Endothelial cell of umbilical vein (primary cell): ENCODE measurements at regions not wholly inside any gene's neighbourhood (a gene's known extent, or its start where the extent isn't known, plus 50 kb on each side); places are given as distances from the start of the nearest gene placed in this dataset.

Source experiments
- BruUV-seq: library from RNA; stranded (reverse); fragments of 400-500 nt; replicated peaks from 2 replicates; lab custom pipeline; 2021; lab: Mats Ljungman, UMichigan
- CTCF ChIA-PET: fragments of 300-600, 350-600 bp; sonication (Branson Sonifier 250); formaldehyde crosslinking; loops from one replicate; lab custom pipeline; 2021; ENCODE audit warnings: antibody characterized with exemption, inconsistent platforms; lab: Charles Lee
- POLR2A ChIA-PET: fragments of 300-600, 350-600 bp; sonication (Branson Sonifier 250); formaldehyde crosslinking; loops from one replicate; lab custom pipeline; 2021; ENCODE audit warnings: antibody characterized with exemption, inconsistent platforms; lab: Charles Lee
- DNase-seq: peaks from one replicate; pipeline ENCODE4 v3.0.0-alpha.2; 2011; ENCODE audit warnings: low read depth, low spot score
- FAIRE-seq: peaks from 2 replicates; lab custom pipeline; 2011; peaks lifted over from hg19 to GRCh38; lab: Jason Lieb, UNC
- H2AFZ ChIP-seq: 2 replicates; pipeline ENCODE4 v1.6.0; 2012; ENCODE audit warnings: low read depth, low read length, control low read depth, inconsistent platforms
- H3K27ac ChIP-seq: 2 replicates; pipeline ENCODE4 v1.5.1; 2011; ENCODE audit warnings: low read depth, mild to moderate bottlenecking, control low read depth, low read length, moderate library complexity; ENCODE audit not compliant: insufficient read depth
- H3K27me3 ChIP-seq, 2 experiments: 2 replicates each; pipeline versions ENCODE4 v1.6.0 to v1.6.1; 2011; ENCODE audit warnings: low read length in 2 of 2, mixed read lengths in 1 of 2; ENCODE audit not compliant: control insufficient read depth in 2 of 2, insufficient read depth in 2 of 2
- H3K36me3 ChIP-seq, 2 experiments: 2 replicates in 1 of 2; 3 replicates in 1 of 2; pipeline ENCODE4 v1.5.1; 2011; ENCODE audit warnings: low read length in 2 of 2, mild to moderate bottlenecking in 1 of 2, moderate library complexity in 1 of 2; ENCODE audit not compliant: control insufficient read depth in 2 of 2, insufficient read depth in 2 of 2; ENCODE audit errors: extremely low read depth in 1 of 2
- H3K4me1 ChIP-seq: 3 replicates; pipeline ENCODE4 v1.5.1; 2011; ENCODE audit warnings: mild to moderate bottlenecking, low read length; ENCODE audit not compliant: control insufficient read depth, insufficient read depth; ENCODE audit errors: extremely low read depth
- H3K4me2 ChIP-seq: 2 replicates; pipeline ENCODE4 v1.6.1; 2011; ENCODE audit warnings: low read length, control low read depth, mixed read lengths; ENCODE audit not compliant: insufficient read depth
- H3K4me3 ChIP-seq, 3 experiments: fragments of 200-600 bp in 1 of 3; sonication (generic), shearing (Covaris generic) in 1 of 3; replicated peaks in 1 of 3; 2 replicates each; pipeline ENCODE4 v1.5.1; 2011 to 2016; ENCODE audit warnings: control low read depth in 3 of 3, low read length in 3 of 3, mild to moderate bottlenecking in 2 of 3, inconsistent platforms in 1 of 3, low read depth in 1 of 3, moderate library complexity in 1 of 3; ENCODE audit not compliant: insufficient read depth in 1 of 3
- H3K79me2 ChIP-seq: 2 replicates; pipeline ENCODE4 v1.6.0; 2012; ENCODE audit warnings: low read length, inconsistent platforms; ENCODE audit not compliant: control insufficient read depth, insufficient read depth
- H3K9ac ChIP-seq: replicated peaks from 2 replicates; pipeline ENCODE3; 2011; ENCODE audit warnings: low read length, control low read depth; ENCODE audit not compliant: insufficient read depth; ENCODE audit errors: extremely low read depth
- H3K9me1 ChIP-seq: replicated peaks from 3 replicates; pipeline ENCODE4 v1.6.0; 2011; ENCODE audit warnings: mild to moderate bottlenecking, low read length; ENCODE audit not compliant: control insufficient read depth, insufficient read depth; ENCODE audit errors: extremely low read depth
- H3K9me3 ChIP-seq: replicated peaks from 2 replicates; pipeline ENCODE4 v1.5.1; 2012; ENCODE audit warnings: low read length, inconsistent platforms; ENCODE audit not compliant: control insufficient read depth, insufficient read depth
- H4K20me1 ChIP-seq: replicated peaks from 2 replicates; pipeline ENCODE3; 2011; ENCODE audit warnings: mild to moderate bottlenecking, low read length; ENCODE audit not compliant: control insufficient read depth, insufficient read depth; ENCODE audit errors: extremely low read depth
- EZH2 ChIP-seq: IDR thresholded peaks from 2 replicates; pipeline ENCODE4 v1.6.1; 2012; ENCODE audit warnings: borderline replicate concordance, low read depth, mild to moderate bottlenecking, moderate library complexity, low read length, inconsistent platforms; ENCODE audit not compliant: severe bottlenecking
- FOS ChIP-seq: IDR thresholded peaks from 2 replicates; pipeline ENCODE4 v1.6.1; 2011; ENCODE audit warnings: mild to moderate bottlenecking, low read length, moderate library complexity, borderline replicate concordance; ENCODE audit not compliant: insufficient read depth
- GATA2 ChIP-seq: IDR thresholded peaks from 2 replicates; pipeline ENCODE4 v1.7.0; 2011; ENCODE audit warnings: low read depth, mild to moderate bottlenecking, moderate library complexity, mixed read lengths, low read length; ENCODE audit not compliant: insufficient read length, insufficient read depth
- JUN ChIP-seq: IDR thresholded peaks from 2 replicates; pipeline ENCODE4 v1.6.1; 2011; ENCODE audit warnings: borderline replicate concordance, low read depth; ENCODE audit not compliant: insufficient read length, insufficient read depth
- MYC ChIP-seq: IDR thresholded peaks from one replicate; pipeline ENCODE4 v1.6.1; 2011; ENCODE audit warnings: mild to moderate bottlenecking, low read depth, low read length
- POLR2A ChIP-seq: IDR thresholded peaks from 2 replicates; pipeline ENCODE4 v1.6.1; 2012; ENCODE audit warnings: low read depth, mild to moderate bottlenecking, control low read depth, low read length
- POLR2AphosphoS5 ChIP-seq: IDR thresholded peaks from 2 replicates; pipeline ENCODE4 v1.6.1; 2012; ENCODE audit warnings: low read depth, mild to moderate bottlenecking, control low read depth, low read length, moderate library complexity; ENCODE audit not compliant: insufficient read depth
- dilution Hi-C: fragments of 300-500 bp; cut with MboI; formaldehyde crosslinking; loops from one replicate; pipeline ENCODE4 v1.15.0; 2019; ENCODE audit warnings: low sequenced_read_pairs; ENCODE audit not compliant: extremely low pct_ligation_motif_present
- intact Hi-C: fragments of 100-400 bp; cut with micrococcal nuclease; formaldehyde crosslinking; loops from one replicate; pipeline ENCODE4 v1.10.0; 2022
- TF ChIP-seq, protein P1 (sequence below), 2 donors: IDR thresholded peaks; 1 replicate in 1 of 2; 2 replicates in 1 of 2; pipeline ENCODE4 v1.5.1; 2011; ENCODE audit warnings: low read length in 2 of 2, mild to moderate bottlenecking in 2 of 2, moderate library complexity in 2 of 2, control low read depth in 1 of 2, inconsistent platforms in 1 of 2, low read depth in 1 of 2; ENCODE audit not compliant: insufficient read depth in 1 of 2; ENCODE audit errors: extremely low read depth in 1 of 2
- TF ChIP-seq, protein P2 (sequence below): IDR thresholded peaks from 2 replicates; pipeline ENCODE4 v1.6.1; 2011; ENCODE audit not compliant: insufficient read depth, insufficient read length

DNA sequence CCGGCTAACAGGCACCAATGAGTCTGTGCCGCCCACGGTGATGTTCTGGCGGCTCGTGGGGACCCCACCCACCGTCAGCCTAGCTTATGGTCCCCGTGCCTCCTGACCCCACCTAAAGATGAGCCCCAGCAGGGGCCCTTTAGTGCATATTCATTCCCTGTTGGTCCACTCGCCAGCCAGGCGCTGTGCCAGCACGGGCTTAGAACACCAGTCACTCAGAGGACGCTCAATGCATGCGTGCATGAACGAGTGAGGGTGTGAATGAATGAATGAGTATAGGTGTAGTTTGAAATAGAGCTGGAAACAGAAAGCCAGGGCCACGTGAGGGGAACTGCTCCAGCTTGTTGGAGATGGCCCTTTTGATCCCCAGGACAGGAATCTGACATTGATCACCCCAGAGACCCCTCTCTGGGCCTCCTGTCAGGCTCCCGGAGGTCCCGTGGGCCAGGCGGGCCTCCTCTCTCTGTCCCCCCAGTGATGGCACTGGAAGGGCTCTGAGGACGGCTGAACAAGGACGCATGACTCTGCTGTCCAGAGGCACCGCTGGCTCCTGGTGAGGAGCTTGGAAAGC lies 193.9 kb upstream of the C14orf180 start:
- TF ChIP-seq MYC (no peak), POLR2A (no peak), JUN (no peak), EZH2 (no peak), FOS (no peak), POLR2AphosphoS5 (no peak), GATA2 (no peak)
- TF ChIP-seq, protein P1, sequence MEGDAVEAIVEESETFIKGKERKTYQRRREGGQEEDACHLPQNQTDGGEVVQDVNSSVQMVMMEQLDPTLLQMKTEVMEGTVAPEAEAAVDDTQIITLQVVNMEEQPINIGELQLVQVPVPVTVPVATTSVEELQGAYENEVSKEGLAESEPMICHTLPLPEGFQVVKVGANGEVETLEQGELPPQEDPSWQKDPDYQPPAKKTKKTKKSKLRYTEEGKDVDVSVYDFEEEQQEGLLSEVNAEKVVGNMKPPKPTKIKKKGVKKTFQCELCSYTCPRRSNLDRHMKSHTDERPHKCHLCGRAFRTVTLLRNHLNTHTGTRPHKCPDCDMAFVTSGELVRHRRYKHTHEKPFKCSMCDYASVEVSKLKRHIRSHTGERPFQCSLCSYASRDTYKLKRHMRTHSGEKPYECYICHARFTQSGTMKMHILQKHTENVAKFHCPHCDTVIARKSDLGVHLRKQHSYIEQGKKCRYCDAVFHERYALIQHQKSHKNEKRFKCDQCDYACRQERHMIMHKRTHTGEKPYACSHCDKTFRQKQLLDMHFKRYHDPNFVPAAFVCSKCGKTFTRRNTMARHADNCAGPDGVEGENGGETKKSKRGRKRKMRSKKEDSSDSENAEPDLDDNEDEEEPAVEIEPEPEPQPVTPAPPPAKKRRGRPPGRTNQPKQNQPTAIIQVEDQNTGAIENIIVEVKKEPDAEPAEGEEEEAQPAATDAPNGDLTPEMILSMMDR (IDR thresholded peaks at IDR 0.05; ENCODE audit: extremely low read depth in 1 of 2, insufficient read depth in 1 of 2, low read depth in 1 of 2, low read length in 2 of 2), result no peak
- TF ChIP-seq, protein P2, sequence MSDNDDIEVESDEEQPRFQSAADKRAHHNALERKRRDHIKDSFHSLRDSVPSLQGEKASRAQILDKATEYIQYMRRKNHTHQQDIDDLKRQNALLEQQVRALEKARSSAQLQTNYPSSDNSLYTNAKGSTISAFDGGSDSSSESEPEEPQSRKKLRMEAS, result no peak
- BruUV-seq, result no TSS peak
- no peaks in the 10 kb centered on the region for H4K20me1 ChIP-seq
- no peaks in the 10 kb centered on the region for H3K4me1 ChIP-seq
- H2AFZ ChIP-seq, result no peak overlapping the region
- no peaks in the 10 kb centered on the region for H3K36me3 ChIP-seq
- H3K9ac ChIP-seq, result no peak overlapping the region
- H3K9me1 ChIP-seq, result no peaks in the 10 kb centered on the region
- no peaks in the 10 kb centered on the region for H3K79me2 ChIP-seq
- H3K27ac ChIP-seq, result no peak overlapping the region
- no peak overlapping the region for H3K4me2 ChIP-seq
- ChIA-PET POLR2A (no interaction called here), CTCF (no interaction called here)
- FAIRE-seq (no peak), DNase-seq (no peak)
- no peak overlapping the region for H3K4me3 ChIP-seq
- intact Hi-C loops, result no loop called here
- dilution Hi-C loops, result no loop called here
- peaks cover 0 to 13% of the 10 kb centered on the region in 2 experiments for H3K27me3 ChIP-seq
- H3K9me3 ChIP-seq, result no peaks in the 10 kb centered on the region
